ENCODE measurements at regions not wholly inside any gene's neighbourhood (a gene's known extent, or its start where the extent isn't known, plus 50 kb on each side); places are given as distances from the start of the nearest gene placed in this dataset.

GRCh38 chr4:13955551-13955950, 328.0 kb upstream of the BOD1L1 start:
- H3K27ac ChIP-seq (ENCODE audit: low read depth in 2 of 2, low read length in 1 of 2): no peak overlapping the region
- CTCF ChIA-PET: no interaction called here

More at GRCh38 chr4:13955551-13955950, 328.0 kb upstream of the BOD1L1 start:
- H3F3A ChIP-seq (replicated peaks; ENCODE audit: insufficient read depth): no peaks in the 10 kb centered on the region
- no peaks in the 10 kb centered on the region for H3K36me3 ChIP-seq (replicated peaks in 1 of 2; ENCODE audit: control insufficient read depth in 1 of 2, insufficient read depth in 2 of 2, low read length in 1 of 2)
- no peaks in the 10 kb centered on the region for H3K79me2 ChIP-seq (ENCODE audit: insufficient read depth)
- H3K27me3 ChIP-seq (ENCODE audit: insufficient read depth): no peaks in the 10 kb centered on the region
- no peak for DNase-seq
- no peaks in the 10 kb centered on the region for H3K9me2 ChIP-seq
- no peaks in the 10 kb centered on the region for H3K9me3 ChIP-seq
- no peaks in the 10 kb centered on the region for H4K20me1 ChIP-seq (ENCODE audit: insufficient read depth)
- POLR2A ChIA-PET: no interaction called here
- no peak overlapping the region for H3K9ac ChIP-seq
- no peak overlapping the region for H2AFZ ChIP-seq (ENCODE audit: low read depth)
- WGBS (ENCODE audit: low lambda C conversion rate): 90% methylated on average over 7 of the region's 7 CpGs
- TF ChIP-seq NFIC (IDR thresholded peaks at IDR 0.05; ENCODE audit: borderline replicate concordance): no peak
- no peak for TF ChIP-seq EZH2phosphoT487 (IDR thresholded peaks at IDR 0.05; ENCODE audit: borderline replicate concordance, low read depth)
- no peak for TF ChIP-seq JUND (IDR thresholded peaks at IDR 0.05)
- TF ChIP-seq GATA2 (CRISPR knock-in tag; IDR thresholded peaks at IDR 0.05): no peak
- TF ChIP-seq ZBTB33 (IDR thresholded peaks at IDR 0.05; ENCODE audit: borderline replicate concordance, low read depth): no peak
- TF ChIP-seq CHD2 (IDR thresholded peaks at IDR 0.05; ENCODE audit: low read length, partially characterized antibody): no peak
- TF ChIP-seq CTCF (IDR thresholded peaks at IDR 0.05): no peak
- no peak for TF ChIP-seq MAX (IDR thresholded peaks at IDR 0.05; ENCODE audit: low read depth)
- TF ChIP-seq FOXJ3 (CRISPR knock-in tag; IDR thresholded peaks at IDR 0.05): no peak
- no peak for TF ChIP-seq TCF12 (IDR thresholded peaks at IDR 0.05)
- no peak for TF ChIP-seq FOXM1 (IDR thresholded peaks at IDR 0.05; ENCODE audit: low read depth)
- no peak for TF ChIP-seq RXRA (IDR thresholded peaks at IDR 0.05; ENCODE audit: borderline replicate concordance, low read depth)
- no peak for TF ChIP-seq RAD21 (IDR thresholded peaks at IDR 0.05; ENCODE audit: low read length)
- no peak for TF ChIP-seq USF1 (IDR thresholded peaks at IDR 0.05; ENCODE audit: borderline replicate concordance, low read depth)
- TF ChIP-seq EP300 (IDR thresholded peaks at IDR 0.05; ENCODE audit: borderline replicate concordance in 1 of 2, low read depth in 1 of 2, low read length in 1 of 2): no peak
- no peaks in the 10 kb centered on the region for H3K4me1 ChIP-seq (ENCODE audit: control insufficient read depth in 1 of 2, insufficient read depth in 2 of 2, low read depth in 1 of 2, low read length in 1 of 2)
- no peak overlapping the region for H3K4me2 ChIP-seq
- no peak overlapping the region for H3K4me3 ChIP-seq (ENCODE audit: low read depth in 2 of 2, low read length in 1 of 2)

Measured in SK-N-SH (cell line).